CD4-positive, alpha-beta T cell (primary cell): ENCODE measurements at regions not wholly inside any gene's neighbourhood (a gene's known extent, or its start where the extent isn't known, plus 50 kb on each side); places are given as distances from the start of the nearest gene placed in this dataset.

Experiments used
- ATAC-seq: fragments of 200-7000 bp; cut with Tn5 transposase; one replicate; pipeline ENCODE4 v1.10.0; 2022; ENCODE audit warnings: mild to moderate bottlenecking; ENCODE audit not compliant: poor library complexity
- CTCF ChIA-PET: fragments of 350-600 bp; sonication (Branson Sonifier 250); formaldehyde crosslinking; loops from one replicate; lab custom pipeline; 2021; ENCODE audit warnings: antibody characterized with exemption, inconsistent platforms; lab: Charles Lee
- POLR2A ChIA-PET: fragments of 350-600 bp; sonication (Branson Sonifier 250); formaldehyde crosslinking; loops from one replicate; lab custom pipeline; 2021; ENCODE audit warnings: antibody characterized with exemption, inconsistent platforms; lab: Charles Lee
- DNase-seq, 14 experiments: peaks; one replicate each; pipeline ENCODE4 v3.0.0-alpha.2; 2013 to 2020; ENCODE audit warnings: mixed read lengths in 2 of 14
- H3K27ac ChIP-seq, 2 donors: one replicate each; pipeline versions ENCODE4 v1.5.1 to v1.7.0; 2013; ENCODE audit warnings: low read length in 2 of 2, low read depth in 1 of 2, mild to moderate bottlenecking in 1 of 2
- H3K27me3 ChIP-seq, 2 experiments: 1 replicate in 1 of 2; 2 replicates in 1 of 2; pipeline versions ENCODE4 v1.6.1 to v1.7.0; 2013; ENCODE audit warnings: low read length in 2 of 2, control low read depth in 1 of 2, mild to moderate bottlenecking in 1 of 2, moderate library complexity in 1 of 2; ENCODE audit not compliant: insufficient read depth in 2 of 2, control insufficient read depth in 1 of 2
- H3K36me3 ChIP-seq: one replicate; pipeline ENCODE4 v1.6.1; 2013; ENCODE audit warnings: low read length, control low read depth; ENCODE audit not compliant: insufficient read depth
- H3K4me1 ChIP-seq: one replicate; pipeline ENCODE4 v1.6.1; 2013; ENCODE audit warnings: low read length, control low read depth; ENCODE audit not compliant: insufficient read depth
- H3K4me3 ChIP-seq: one replicate; pipeline ENCODE4 v1.5.1; 2013; ENCODE audit warnings: mild to moderate bottlenecking, low read length, moderate library complexity
- H3K9me3 ChIP-seq, 2 experiments: 1 replicate in 1 of 2; 2 replicates in 1 of 2; pipeline versions ENCODE4 v1.6.1 to v1.7.0; 2013; ENCODE audit warnings: low read length in 2 of 2, mild to moderate bottlenecking in 2 of 2, control low read depth in 1 of 2, moderate library complexity in 1 of 2; ENCODE audit not compliant: control insufficient read depth in 1 of 2, insufficient read depth in 1 of 2
- H3K27ac Mint-ChIP-seq: one replicate; pipeline ENCODE4 v1.8.0; 2020; ENCODE audit warnings: mixed read lengths
- H3K27me3 Mint-ChIP-seq: one replicate; pipeline ENCODE4 v1.8.0; 2021; ENCODE audit warnings: mixed read lengths
- H3K36me3 Mint-ChIP-seq: one replicate; pipeline ENCODE4 v1.8.0; 2021; ENCODE audit warnings: low read depth, mixed read lengths
- H3K4me1 Mint-ChIP-seq: one replicate; pipeline ENCODE4 v1.8.0; 2021; ENCODE audit warnings: low read depth, mixed read lengths
- H3K4me3 Mint-ChIP-seq: one replicate; pipeline ENCODE4 v1.8.0; 2020; ENCODE audit warnings: mild to moderate bottlenecking, mixed read lengths
- H3K9me3 Mint-ChIP-seq: one replicate; pipeline ENCODE4 v1.8.0; 2020; ENCODE audit warnings: mixed read lengths
- intact Hi-C, 2 experiments: fragments of 100-400 bp; cut with DNase I in 1 of 2; cut with micrococcal nuclease in 1 of 2; formaldehyde crosslinking; loops; one replicate each; pipeline versions ENCODE4 v1.15.1 to v1.9.0; 2023 to 2025; cut with DNase I, micrococcal nuclease
- TF ChIP-seq, protein P1 (sequence below): fragments of 200-600 bp; IDR thresholded peaks from one replicate; pipeline ENCODE4 v1.8.0; 2022; ENCODE audit warnings: antibody characterized with exemption, mild to moderate bottlenecking

DNA sequence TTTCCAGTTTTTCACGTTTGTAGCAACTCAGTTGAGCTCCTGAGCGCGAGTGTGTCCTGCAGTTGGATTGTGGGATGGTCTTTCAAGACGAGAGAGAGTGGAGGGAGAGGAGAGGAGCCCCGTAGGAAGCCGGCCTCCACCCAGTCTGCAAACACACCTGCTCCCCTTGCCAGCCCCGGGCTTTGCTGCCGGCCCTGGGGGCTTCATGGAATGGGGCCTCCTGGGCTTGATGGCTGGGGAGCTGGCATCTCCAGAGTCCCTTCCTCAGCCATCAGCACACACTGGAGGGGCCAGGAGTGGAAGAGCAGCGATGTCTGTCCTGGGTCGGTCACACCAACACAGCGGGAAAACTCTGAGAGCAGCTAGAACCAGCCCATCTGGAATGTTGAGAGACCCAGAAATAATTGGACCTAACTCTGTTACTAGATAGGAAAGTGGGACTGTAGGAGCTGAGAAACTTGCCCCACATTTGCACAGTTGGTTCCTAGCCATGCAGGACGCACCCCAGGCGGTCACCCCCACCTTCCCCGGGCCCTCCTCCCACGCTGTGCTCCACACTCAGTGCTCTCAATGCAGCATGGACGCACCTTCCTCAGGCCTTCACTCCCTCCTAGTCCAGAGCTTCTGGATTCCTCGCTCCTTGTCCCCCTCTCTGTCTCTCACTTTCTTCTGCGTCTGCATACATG is 69.6 kb downstream of the PTGR3 start:
- ChIA-PET CTCF (no interaction called here), POLR2A (no interaction called here)

DNA sequence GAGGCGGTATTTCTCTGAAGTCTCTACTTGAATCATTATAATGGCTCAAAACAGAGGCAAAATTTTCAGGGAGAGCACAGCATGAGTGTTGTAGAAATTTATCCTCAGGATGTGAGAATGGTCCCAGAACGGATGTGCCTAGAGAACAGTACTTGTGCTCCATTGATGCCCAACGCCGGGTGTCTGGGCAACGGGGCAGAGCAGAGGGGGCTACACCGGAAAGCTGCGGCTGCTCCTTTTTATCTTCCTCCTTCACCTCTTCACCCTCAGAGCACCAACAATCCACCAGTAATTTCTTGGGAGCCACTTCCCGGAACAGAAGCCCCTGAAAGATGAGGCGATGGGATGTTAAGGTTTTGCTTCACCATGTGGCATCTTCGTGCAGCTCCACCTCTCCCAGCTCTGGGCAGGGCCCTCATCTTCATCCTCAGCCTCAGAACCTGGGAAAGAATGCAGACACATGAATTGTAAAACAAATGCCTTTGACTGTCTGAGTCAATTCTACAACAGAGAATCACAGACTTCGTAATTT is 71.5 kb downstream of the PTGR3 start:
- Histone ChIP-seq H3K4me3 (no peak overlapping the region), H3K27ac (no peak overlapping the region), H3K9me3 (no peaks in the 10 kb centered on the region), H3K27me3 (no peaks in the 10 kb centered on the region), H3K36me3 (no peaks in the 10 kb centered on the region), H3K4me1 (no peaks in the 10 kb centered on the region)
- intact Hi-C loops, result loop anchor here in 1 of 2 experiments (5.0 kb wide), 1 partner anchor 50 kb away; no protein-coding TSS in a partner anchor
- Mint-ChIP-seq H3K27ac (no peak overlapping the region), H3K4me1 (no peaks in the 10 kb centered on the region), H3K36me3 (no peaks in the 10 kb centered on the region), H3K4me3 (no peak overlapping the region), H3K27me3 (no peaks in the 10 kb centered on the region), H3K9me3 (no peaks in the 10 kb centered on the region)
- POLR2A ChIA-PET, result no interaction called here
- TF ChIP-seq, protein P1, sequence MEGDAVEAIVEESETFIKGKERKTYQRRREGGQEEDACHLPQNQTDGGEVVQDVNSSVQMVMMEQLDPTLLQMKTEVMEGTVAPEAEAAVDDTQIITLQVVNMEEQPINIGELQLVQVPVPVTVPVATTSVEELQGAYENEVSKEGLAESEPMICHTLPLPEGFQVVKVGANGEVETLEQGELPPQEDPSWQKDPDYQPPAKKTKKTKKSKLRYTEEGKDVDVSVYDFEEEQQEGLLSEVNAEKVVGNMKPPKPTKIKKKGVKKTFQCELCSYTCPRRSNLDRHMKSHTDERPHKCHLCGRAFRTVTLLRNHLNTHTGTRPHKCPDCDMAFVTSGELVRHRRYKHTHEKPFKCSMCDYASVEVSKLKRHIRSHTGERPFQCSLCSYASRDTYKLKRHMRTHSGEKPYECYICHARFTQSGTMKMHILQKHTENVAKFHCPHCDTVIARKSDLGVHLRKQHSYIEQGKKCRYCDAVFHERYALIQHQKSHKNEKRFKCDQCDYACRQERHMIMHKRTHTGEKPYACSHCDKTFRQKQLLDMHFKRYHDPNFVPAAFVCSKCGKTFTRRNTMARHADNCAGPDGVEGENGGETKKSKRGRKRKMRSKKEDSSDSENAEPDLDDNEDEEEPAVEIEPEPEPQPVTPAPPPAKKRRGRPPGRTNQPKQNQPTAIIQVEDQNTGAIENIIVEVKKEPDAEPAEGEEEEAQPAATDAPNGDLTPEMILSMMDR, result no peak
- CTCF ChIA-PET, result no interaction called here
- ATAC-seq, result no peak
- DNase-seq, result no peak

More for the DNA sequence above, 69.6 kb downstream of the PTGR3 start:
- no peaks in the 10 kb centered on the region for H3K27me3 ChIP-seq
- H3K4me3 ChIP-seq, result no peak overlapping the region
- H3K36me3 Mint-ChIP-seq, result no peaks in the 10 kb centered on the region
- no peaks in the 10 kb centered on the region for H3K9me3 Mint-ChIP-seq
- TF ChIP-seq, protein P1, result no peak
- peaks cover under 1 to 3% of the 10 kb centered on the region in 2 experiments for H3K9me3 ChIP-seq
- H3K27me3 Mint-ChIP-seq, result no peaks in the 10 kb centered on the region
- intact Hi-C loops, result loop anchor here in 1 of 2 experiments (5.0 kb wide), 1 partner anchor 52 kb away; no protein-coding TSS in a partner anchor
- H3K4me3 Mint-ChIP-seq, result no peak overlapping the region
- H3K27ac Mint-ChIP-seq, result no peak overlapping the region
- H3K36me3 ChIP-seq, result no peaks in the 10 kb centered on the region
- no peaks in the 10 kb centered on the region for H3K4me1 ChIP-seq
- ATAC-seq, result no peak
- DNase-seq, result no peak
- H3K27ac ChIP-seq, result no peak overlapping the region
- no peaks in the 10 kb centered on the region for H3K4me1 Mint-ChIP-seq

DNA sequence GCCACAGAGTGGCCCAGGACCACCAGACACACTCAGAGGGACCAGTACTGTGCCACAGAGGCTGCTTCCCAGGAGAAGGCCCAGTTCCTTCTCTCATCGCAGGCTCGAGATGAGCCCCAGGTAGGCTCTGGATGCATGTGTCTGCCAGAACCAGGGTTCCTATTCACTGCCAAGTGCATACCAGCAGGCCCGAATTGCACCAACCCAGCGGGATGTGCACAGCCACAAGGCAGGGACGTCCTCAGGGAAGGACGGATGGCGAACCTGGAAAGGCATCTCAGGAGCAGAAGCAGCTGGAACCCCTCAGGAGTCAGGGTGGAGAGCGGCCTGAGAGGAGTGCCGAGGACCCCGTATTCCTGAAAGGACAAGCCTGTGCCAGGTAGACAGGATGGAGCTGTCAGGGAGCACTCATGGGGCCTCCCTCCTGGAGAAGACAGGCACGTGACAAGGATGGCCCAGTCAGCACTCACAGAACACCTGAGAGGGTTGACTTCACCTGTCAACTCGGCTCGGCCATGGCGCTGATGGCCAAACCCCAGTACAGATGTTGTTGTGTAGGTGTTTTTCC is 73.7 kb downstream of the PTGR3 start:
- intact Hi-C loops, result loop anchor here in 1 of 2 experiments (5.0 kb wide), 1 partner anchor 48 kb away; no protein-coding TSS in a partner anchor
- TF ChIP-seq, protein P1, result no peak
- Mint-ChIP-seq H3K27ac (no peak overlapping the region), H3K36me3 (no peaks in the 10 kb centered on the region), H3K4me3 (no peak overlapping the region), H3K27me3 (no peaks in the 10 kb centered on the region), H3K4me1 (no peaks in the 10 kb centered on the region), H3K9me3 (no peaks in the 10 kb centered on the region)
- no peaks in the 10 kb centered on the region for H3K36me3 ChIP-seq
- no peak overlapping the region for H3K27ac ChIP-seq
- H3K9me3 ChIP-seq, result no peaks in the 10 kb centered on the region
- no peaks in the 10 kb centered on the region for H3K4me1 ChIP-seq
- no peaks in the 10 kb centered on the region for H3K27me3 ChIP-seq
- no peak overlapping the region for H3K4me3 ChIP-seq
- CTCF ChIA-PET, result no interaction called here
- ATAC-seq (no peak), DNase-seq (no peak)
- POLR2A ChIA-PET, result no interaction called here
